HG03159 (cell line): ENCODE measurements at regions not wholly inside any gene's neighbourhood (a gene's known extent, or its start where the extent isn't known, plus 50 kb on each side); places are given as distances from the start of the nearest gene placed in this dataset.

Source experiments
- ATAC-seq: cut with Tn5 transposase; IDR thresholded peaks from one replicate; pipeline ENCODE4 v1.9.1; 2021; ENCODE audit warnings: mild to moderate bottlenecking, moderate library complexity; ENCODE audit not compliant: unreplicated experiment

DNA sequence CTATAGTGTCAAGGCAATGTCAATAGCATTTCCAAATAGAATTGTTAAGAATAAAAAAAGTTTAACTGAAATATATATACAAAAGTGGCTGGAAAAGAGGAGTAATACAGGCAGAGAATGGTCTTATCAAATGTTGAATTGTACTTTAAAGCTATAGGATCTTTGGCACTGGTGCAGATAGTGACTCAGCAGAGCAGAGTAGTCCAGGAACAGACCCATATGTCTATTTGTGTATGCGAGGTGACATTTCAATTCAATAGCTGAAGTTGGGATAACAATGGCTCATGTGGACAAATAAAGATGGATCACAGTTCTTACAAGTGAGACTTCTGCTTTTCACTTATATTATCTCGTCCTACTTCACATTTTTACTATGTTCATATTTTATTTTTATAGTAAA, 543.0 kb upstream of the B3GALT2 start:
- no peak for ATAC-seq

DNA sequence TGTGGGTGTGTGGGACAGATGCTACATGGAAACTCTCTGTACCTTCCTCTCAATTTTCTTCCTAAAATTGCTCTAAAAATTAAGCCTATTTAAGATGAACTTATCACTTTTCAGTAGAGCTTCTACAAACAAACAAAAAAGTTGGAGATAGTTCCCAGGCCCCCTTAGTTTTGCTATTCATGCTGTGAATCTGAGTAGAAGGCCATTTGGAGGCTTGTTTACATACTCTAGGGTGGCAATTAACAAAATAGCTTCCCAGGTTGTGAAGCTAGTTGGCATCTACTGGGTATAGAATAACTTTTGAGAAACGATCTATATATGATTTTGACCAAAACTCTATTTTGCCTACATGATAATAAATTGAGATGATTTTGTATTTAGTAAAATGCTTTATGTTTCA, 541.4 kb upstream of the B3GALT2 start:
- no peak for ATAC-seq

DNA sequence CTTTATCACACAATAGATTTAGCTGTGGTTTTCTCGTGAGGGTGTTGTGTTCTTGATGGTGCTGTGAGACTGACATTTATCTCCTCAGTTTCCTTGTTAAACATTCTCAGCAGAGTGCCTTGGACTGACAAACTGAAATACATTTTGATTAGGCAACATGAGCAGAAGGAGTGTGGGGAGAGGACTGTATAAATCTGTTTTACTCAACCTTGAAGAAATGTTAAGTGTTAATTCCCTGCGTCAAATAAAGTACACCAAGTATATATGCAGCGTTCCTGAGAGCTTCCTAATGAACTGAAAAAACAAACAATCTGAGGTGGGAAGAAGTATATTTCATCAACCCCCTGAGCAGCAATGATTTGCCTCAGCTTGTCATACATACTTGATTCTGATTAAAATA, 540.3 kb upstream of the B3GALT2 start:
- no peak for ATAC-seq

DNA sequence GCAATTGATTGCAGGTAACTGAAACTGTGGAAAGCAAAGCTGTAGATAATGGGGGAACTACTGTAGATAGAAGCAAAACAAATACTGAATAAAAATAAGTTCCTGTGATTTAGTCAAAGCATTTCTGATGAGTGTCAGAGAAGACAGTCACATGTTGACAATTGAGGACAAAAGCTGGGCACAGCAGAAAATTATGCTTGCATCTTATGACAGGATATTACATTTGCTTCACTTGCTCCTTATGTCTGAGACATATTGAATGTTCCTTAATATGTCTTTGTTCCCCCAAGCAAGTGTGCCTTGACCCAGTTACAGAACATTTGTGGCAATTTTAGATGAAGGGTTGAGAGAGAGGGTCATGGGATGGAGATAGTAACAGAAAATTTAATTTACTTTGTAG, 526.0 kb upstream of the B3GALT2 start:
- ATAC-seq = no peak

DNA sequence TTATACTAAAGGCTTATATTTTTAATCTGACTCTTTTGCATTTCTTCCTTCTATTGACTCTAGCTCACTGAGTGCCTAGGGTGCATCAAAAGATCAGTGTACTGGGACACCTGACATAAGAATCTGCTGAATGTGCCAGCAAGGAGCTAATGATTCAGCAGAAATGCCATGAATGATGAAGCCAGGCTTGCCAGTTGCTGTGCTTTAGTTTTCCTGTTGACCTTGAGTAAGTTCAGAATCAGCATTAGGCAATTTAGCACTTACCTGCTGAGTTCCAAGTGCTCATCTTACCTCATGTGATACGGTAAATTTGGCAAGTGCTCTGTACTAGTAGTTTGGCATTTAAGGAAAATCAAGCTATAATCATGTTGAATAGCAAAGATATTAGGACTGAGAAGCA, 523.2 kb upstream of the B3GALT2 start:
- no peak for ATAC-seq

DNA sequence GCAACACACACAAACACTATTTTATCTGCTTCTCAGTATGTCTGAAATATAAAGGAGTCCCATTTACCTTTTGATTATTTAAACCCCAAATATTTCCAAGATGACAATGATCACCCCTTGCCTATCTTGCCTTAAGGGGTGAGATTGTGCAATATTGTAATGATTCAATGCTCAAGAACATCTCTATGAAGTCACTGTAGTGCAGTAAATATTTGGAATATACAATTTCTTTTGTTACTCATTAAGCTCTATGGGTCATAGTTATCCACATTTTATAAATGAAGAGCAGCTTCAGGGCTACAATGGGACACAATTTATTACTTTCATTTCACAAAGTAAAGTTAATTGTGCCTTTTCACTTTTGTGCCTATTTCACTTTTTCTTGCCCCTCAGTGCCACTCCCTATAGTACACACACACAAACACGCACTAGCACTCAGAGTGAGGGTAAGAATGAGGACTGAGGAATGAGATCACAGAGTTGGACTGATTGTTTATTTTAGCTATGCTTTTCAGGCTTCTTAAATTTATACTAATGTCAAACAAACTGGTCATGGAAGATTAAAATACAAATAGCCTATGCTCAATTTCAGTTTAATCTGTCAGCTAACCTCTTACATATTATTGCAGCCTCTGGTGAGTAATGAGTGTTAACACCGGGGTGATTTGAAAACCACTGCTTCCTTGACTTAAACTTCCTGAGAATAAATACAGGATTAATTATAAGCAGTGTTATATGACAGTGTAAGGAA, 521.0 kb upstream of the B3GALT2 start:
- no peak for ATAC-seq

DNA sequence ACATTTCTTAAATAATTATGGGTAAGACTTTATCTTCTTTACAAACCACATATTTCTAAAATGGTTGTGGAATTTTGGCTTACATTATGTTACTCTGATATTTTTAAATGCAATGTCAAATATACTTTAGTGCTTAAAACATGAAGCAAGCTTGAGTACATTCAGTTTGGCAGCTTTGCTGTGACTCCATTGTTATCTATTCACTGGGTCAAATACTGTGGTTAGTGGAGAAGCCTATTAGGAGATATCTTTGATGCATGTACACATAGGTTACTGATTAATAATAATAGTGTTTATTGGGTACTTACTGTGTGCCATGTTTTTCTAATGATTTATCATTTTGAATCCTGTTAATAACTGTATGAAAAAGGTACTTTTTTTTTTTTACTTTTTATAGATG, 520.4 kb upstream of the B3GALT2 start:
- ATAC-seq = no peak

DNA sequence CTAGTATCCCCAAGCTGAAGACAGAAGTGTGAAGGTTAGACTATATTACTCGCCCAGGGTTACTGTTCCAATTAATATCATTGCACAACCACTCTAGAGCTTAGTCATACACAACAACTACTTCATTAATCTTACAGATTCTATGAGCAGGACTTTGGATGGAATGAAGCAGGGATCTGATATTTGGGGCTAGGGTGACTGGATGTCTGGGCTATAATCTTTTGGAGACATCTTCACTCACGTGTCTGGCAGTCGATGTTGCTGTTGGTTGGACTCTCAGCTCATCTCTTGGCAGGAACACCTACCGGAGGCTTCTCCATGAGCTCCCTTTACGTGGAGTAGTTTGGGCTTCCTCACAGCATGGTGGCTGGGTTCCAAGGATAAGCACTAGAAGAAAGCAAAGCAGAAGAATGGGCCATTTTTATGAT, 519.2 kb upstream of the B3GALT2 start:
- ATAC-seq = no peak

DNA sequence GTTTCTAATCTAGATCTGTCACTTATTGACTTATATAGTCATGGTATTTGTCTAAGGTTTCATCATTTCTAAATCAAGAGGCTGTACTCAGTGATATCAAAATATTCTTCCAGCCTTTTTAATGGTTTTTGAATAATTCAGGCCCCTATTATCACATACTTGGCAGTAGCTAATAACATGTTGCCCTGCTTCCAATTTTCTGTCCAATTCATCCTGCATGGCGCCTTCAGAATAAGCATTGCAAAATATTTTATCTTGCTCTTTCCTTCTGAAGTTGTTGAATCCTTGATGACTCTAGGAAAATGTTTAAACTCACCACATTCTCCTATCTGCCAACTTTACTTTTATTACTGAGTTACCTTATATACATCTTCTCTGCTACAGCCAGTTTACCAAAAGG, 517.2 kb upstream of the B3GALT2 start:
- ATAC-seq = no peak

DNA sequence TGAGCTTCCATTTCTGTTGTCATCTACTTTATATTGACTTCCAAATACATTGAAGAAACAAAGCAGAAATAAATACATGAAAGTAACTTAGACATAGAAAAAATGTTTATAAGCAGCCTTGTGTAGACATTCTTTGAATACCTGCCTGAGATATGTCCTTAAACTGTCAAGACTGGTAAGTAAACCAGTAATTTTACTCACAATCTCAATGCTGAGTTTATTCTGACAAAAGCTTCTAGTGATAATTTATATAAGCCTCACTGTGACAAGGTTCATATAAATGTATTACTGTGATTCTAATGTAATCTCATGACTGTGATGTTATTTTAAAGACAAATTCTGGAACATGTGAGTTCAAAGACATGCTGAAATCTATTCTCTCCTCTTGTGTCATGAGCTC, 516.7 kb upstream of the B3GALT2 start:
- no peak for ATAC-seq

DNA sequence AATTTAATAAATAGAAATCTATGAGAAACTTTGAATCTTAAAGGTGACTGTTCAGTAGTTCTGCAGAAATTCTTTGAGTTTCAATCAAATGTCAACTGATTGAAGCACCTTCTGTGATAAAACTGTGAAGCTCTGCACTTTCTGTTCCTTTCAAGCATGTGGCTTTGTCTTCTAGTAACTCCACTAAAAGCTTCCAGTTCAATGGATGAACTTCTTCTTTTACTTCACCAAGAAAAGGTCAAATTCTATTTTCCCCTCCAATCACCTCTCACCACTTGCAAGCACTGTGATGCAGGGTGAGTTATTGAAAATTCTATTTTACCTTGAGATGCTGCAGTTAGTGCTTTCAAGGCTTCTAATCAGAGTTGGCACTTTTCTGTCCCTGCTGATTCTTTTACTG, 515.3 kb upstream of the B3GALT2 start:
- no peak for ATAC-seq

DNA sequence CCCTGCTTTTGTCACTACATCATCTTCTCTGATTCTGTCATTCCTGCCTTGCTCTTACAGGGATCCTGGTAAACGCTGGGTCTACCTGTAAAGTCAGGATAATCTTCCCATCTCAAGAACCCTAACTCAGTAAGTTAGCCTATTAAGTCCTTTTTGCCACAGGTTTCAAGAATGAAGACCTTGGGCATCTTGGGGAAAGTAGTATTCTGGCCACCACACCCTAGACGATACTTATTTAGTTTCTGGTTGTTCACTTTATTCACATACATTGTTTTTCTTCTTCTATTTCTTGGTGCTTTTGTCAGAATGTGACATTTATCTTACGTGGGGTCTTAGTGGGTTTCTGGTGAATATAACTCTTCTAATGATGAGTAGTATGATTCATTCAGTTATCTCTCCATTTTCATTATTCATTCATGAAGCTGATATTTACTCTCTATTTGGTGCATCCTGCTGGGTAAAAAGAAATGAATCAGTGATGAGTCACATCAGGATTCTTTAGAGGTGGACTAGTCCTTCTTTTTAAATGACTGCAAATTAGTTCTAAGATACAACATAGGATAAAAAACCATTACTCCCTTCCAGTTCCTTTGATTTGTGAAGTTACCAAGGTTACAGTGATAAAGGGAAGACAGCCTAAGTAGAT, 514.4 kb upstream of the B3GALT2 start:
- ATAC-seq = no peak

DNA sequence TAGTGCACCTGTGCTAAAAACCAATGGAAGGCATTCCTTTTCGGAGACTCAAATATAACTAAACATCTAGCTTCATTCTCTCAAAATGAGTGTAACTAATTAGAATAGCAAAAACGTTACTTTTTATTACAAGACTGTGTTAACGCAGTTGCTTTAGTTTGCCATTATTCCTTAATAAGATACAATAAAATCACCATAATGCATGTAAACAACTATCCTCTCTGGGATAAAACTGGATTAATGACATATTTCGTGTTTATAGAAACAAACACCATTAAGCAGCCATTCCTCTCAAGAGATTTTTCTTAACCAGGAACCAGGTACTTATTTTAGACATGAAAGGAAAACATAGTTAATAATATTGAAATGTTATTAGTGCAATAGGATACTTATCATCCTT, 512.8 kb upstream of the B3GALT2 start:
- ATAC-seq = no peak

DNA sequence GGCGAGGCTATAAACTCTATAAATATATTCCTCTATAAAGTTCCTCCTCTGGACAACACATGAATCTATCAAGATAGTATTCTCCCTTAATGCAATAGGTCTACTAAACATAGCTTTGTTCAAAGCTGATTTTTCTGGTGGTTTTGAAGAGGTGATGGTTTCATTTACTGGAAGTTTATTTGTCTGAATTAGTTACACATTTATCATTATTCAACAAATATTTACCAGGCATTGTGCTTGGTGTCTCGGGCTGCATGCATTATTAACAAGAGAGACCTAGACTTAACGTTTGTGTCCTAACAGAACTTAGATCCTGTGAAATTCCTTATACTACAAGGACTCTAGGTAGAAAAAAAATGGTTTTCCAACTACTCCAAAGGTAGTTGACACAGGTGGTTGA, 511.4 kb upstream of the B3GALT2 start:
- ATAC-seq = no peak

DNA sequence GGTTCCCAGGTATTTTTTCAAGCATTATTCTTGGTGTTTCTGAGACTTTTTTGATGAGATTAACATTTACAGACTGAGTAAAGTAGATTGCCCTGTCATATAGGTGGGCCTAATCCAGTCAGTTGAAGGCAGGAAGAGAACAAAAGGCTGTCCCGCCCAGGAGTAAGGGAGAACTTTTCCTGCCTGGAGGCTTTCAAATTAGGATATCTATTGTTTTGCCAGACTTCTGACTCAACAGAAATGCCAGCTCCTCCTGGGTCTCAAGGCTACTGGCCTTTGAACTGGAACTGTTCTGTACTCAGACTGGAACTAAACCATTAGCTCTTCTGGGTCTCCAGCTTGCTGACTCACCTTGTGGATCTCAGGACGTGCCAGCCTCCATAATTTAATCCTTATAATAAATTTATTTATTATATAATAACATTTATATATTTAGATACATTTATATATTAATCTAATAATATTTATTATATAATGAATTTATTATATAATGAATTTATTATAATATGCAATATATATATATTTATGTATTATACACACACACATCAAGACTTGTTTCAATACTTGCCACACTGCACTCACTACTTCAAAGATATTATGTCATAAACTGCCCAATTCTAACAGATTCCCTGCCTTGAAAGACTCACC, 510.8 kb upstream of the B3GALT2 start:
- ATAC-seq = no peak

DNA sequence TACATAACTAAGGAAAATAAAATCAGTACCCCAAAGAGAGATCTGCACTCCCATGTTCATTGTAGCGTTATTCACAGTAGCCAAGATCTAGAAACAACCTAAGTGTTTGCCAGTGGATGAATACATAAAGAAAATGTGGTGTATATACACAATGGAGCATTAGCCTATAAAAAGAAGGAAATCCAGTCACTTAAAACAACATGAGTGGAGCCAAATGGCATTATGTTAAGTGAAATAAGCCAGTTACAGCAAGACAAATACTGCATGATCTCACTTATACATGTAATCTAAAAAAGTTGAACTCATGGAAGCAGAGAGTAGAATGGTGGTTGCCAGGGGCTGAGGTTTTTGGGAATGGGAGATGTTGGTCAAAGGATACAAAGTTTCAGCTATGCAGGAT, 508.3 kb upstream of the B3GALT2 start:
- no peak for ATAC-seq

DNA sequence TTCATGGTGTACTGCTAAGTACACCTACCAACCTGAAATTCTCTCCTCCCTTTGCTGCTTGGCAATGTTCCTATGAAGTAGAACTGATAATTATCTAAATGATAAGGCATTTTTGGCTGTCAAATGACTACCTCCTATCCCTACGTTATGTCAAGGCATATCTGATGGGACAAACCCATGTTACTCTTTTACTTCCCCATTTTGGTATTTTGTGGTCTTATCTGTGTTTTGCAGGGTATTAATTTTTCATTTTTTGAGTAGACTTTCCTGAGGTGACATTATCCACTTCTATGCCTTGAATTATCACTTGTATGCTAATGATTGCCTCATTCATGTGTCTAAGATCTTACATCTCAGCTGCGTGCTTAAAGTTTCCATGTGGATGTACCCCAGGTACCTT, 499.6 kb upstream of the B3GALT2 start:
- no peak for ATAC-seq

DNA sequence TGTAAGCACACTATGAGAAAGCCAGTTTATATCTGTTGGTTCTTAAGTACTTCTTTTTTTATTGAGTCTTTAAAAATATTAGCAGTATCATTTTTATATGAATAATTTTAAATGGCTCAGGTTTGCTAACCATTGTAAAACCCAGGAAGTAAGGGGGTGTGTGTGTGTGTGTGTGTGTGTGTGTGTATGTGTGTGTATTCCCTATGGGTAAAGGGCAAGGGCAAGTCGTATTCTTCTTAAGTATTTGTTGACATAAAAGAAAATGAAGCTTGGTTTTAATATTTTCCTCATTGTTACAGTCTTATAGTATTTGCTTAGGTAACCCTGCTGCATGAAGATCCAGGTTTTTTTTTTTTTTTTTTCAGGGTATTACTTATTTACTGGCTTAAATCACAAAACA, 495.0 kb upstream of the B3GALT2 start:
- ATAC-seq = no peak

DNA sequence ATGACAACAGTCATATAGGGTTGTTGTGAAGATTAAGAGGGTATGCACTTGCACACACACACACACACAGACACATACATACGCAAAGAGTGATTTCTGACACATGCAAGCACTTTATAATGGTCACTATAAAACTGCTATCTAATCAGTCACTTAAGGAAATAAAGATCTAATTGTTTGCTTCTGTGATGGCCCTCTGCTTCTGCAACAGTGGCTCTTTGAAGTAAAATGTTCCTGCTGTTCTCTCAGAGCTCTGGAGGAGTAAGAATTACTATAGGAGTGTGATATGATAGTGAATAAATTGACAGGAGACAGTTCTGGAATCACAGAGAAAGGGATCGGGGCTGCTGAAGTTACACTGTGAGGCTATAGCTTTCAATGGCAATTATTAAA, 494.5 kb upstream of the B3GALT2 start:
- no peak for ATAC-seq

DNA sequence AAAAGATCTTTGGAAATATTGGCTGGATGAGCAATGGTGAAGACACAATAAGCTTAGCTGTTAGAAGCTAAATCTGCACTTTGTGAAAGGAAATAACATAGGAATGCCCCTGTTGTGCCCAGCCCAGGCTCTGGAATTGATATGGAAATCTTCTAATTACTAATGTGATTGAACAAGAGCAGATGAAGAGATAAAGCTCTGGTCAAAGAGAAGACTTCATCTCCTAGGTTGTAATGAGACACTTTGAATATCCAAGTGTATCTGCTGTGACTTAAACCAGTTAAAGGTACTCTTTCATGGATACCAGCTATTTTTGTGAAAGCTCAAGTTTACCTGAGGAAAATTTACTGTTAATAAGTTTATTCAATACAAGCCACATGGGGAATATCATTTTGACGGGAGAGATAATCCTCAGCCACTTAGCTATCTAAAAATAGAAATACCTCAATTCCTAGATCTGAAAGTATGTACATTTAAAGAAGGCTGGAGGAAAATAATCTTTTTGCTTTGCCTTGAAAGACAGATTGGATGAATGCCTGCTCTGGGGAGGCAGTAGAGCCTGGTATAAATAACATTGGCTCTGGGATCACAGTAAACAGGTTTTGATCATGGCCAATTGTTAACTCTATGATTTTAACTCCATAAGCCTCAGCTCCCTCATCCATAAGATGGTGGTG, 494.0 kb upstream of the B3GALT2 start:
- no peak for ATAC-seq

DNA sequence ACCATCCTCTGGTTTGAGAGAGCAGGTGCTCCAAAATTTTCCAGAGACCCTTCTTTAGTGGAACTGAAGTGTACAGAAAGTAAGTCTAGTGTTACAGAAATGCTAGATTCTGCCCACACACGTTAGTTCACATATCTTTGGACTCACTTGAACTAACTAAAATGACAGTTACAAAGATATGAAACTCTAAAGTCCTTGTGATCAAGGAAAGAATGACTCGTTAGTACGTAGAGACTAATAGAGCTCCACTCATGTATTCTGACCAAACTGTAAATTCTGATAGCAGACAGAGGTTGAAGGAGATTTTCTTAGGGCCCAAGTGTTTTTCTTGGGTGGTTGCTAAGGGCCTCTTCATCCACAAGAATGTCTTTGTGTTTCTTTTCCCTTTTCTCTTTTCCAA, 491.5 kb upstream of the B3GALT2 start:
- ATAC-seq = no peak
